ENCODE measurements at regions not wholly inside any gene's neighbourhood (a gene's known extent, or its start where the extent isn't known, plus 50 kb on each side); places are given as distances from the start of the nearest gene placed in this dataset.

DNA sequence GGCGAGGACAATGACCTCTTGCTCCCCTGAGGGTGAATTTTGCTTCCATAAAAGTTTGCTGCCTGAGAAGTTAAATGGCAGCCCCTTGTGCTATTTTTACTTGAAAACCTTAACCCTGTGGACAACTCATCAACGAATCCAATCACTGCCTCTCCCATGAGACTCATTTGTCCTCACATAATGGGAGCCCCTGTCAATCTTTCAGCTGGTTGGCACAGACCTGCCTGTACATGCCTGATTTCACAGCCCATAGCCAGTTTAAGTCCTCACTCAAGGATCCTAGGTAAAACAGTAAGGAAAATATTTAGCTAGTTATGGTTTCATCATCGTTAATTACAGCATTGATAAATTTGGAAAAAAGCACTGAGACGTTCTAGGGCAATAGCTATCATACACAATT, 207.4 kb downstream of the NHLRC3 start:
- no peak for DNase-seq

DNA sequence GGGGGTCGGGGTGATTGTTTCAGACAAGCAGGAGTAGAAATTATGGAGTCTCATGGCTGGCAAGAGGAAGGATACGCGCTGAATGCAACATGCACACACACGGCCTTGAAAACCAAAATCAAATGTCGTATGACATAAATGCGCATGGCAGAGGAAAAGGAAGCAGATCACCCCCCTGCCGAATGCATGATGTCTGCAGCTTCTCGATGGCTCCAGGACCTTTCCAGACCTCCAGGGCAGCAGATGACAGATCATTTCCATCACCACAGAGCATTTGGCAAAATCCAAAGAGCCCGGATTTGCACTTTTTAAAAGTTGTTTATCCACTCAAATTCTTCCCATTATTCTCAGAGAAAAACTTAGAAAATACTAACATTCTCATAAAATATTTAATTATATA, 211.7 kb downstream of the NHLRC3 start:
- DNase-seq, result no peak

DNA sequence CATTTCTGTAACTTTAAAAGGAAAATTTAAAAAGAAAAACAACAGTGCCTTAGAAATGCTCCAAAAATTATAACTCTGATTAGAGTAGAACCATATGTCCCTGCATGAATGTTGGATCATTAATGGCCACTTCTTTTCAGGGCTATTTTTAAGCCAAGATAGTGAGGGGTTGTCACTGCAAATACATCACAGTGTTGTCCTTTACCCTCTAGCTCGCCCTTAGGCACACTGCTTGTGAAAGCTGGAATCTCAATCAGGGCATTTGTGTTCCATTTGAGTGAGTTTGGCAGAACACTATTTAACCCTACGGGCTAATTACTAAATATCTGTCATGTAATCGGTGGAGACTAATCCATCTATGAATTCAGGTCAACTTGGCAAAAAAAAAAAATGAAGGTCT, 212.2 kb downstream of the NHLRC3 start:
- DNase-seq, result no peak

GRCh38 chr13:39251340-39251739, 213.1 kb downstream of the NHLRC3 start:
- no peak for DNase-seq

DNA sequence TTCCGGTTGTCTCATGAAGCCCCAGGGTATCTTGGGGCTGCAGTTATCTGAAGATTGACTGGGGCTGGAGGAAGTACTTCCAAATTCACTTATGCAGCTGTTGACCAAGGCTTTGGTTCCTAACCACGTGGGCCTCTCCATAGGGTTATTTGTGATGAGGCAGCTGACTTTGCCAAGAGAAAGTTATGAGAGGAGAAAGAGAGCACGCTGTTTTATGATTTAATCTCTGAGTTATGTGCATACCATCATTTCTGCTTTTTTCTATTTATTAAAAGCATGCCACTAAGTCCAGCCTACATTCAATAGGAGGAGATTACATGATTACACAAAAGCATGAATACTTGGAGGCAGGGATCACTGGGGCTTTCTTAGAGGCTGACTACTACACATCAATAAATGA, 215.5 kb downstream of the NHLRC3 start:
- DNase-seq, result no peak

DNA sequence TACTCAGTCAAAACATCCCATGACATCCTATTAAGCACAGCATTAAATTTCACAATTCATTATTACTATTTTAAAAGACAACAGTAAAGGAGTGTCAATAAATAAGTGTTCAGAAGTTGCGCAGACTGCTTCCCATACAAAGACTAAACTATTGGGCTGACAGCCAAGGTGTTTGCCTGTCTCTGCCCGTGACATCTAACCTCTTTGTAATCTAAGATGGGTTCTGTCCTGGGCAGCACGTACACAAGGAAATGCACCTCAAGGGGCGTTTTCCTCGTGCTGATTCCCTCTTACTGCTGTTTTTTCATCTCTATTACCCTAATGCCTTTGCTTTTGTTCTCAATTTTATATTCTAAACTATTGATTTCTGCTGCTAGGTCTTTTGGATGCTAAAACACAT, 216.3 kb downstream of the NHLRC3 start:
- DNase-seq, result no peak

GRCh38 chr13:39257642-39258041, 219.4 kb downstream of the NHLRC3 start:
- DNase-seq, result no peak

- no peak for DNase-seq
Observed at GRCh38 chr13:39259371-39260140, 221.3 kb downstream of the NHLRC3 start.

DNA sequence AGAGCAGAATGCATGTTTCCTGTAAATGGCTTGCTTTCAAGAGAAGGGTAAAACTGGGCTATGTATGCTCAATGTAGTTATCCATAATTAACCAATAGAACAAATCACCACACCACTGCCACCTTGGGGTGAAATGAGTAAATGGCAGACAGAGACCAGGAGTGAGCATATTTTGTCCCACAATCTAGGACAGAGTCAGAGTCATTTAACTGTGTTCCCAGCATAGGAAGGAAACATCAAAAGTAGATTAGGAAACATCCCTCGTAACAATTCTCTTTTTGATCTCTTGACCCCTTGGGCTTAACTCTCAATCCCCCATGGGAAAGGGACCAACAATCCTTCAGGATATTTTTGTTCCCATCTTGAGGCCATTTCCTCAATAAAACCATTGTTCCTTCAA, 224.8 kb downstream of the NHLRC3 start:
- peak; percentile 51 to 84 for DNase-seq

GRCh38 chr13:39263531-39263930, 225.3 kb downstream of the NHLRC3 start:
- DNase-seq, result no peak

GRCh38 chr13:39266426-39266825, 228.2 kb downstream of the NHLRC3 start:
- DNase-seq, result no peak

DNA sequence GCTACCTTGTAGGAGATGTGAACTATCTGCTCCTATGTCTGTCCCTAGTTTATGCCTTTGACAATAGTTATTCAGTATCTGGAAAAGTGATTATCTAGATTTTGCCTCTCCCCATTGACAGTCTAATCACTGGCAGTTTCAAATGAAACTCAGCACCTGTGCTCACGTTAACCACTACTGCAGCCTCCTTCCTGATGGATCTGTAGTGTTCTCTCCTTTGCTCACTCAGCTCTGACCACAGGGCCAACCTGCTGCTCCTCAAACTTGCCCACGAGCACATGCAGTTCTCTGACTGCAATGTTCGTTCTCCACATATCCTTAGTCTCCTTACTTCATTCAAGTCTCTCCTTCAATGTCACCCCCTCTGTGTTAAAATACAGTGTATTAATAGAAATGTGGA, 230.1 kb downstream of the NHLRC3 start:
- no peak for DNase-seq

DNA sequence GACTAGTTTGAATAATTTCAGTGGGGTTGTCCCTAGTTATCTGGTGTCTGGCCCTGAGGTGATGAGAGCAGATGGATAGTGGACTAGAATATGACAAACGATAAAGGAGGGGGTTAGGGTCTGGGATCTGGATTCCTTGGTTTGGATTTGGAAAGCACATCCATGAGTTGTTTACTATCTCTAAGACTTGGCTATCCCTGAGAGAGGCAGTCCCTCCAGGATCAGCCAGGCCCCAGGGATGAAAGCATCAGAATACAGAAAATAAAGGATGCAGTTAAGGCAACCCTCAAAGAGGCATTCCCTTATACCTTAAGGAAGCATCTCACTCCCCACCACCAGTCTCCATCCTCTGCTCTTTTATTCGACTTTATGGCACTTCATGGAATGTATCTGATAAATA, 230.7 kb downstream of the NHLRC3 start:
- no peak for DNase-seq

- no peak for DNase-seq
Observed at GRCh38 chr13:39269411-39269810, 231.2 kb downstream of the NHLRC3 start.

- DNase-seq, result peak; percentile 36 to 41
Observed at GRCh38 chr13:39272994-39273393, 234.7 kb downstream of the NHLRC3 start.

DNA sequence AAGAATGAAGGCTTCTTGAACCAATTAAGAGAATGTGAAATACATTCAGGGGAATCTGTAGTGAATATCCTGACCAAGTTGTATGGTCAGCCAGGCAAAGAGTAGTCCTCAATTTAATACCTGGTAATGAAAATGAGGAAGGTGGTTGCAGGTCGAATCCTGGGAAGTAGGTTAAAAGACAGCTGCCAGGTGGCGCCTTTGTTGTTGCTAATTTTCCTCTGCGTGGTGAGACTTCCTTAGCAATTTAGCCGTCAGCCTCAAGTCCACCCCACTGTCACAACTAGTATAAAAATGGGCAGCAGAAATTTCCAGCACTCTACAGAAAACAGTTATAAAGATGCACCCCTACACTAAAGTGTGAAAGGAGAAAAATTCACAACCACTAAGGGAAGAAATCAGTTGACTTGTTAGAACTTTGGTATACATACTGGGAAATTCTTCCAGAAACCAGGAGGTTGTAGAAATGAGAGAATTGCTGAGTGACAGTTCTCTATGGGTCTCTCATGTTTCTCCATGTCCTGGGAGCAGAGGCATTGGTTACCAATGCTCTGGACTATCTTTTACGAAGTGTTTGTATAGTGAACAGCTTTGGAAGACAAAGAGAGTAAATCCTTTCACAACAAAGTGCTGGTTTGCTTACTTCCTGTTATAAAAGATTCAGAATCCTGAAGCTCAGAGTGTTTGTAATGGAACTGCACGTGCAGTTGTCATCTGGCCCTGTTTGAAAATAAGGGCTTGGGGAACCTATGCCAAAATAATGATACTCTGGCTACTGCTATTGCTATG, 235.9 kb downstream of the NHLRC3 start:
- peak; percentile 48 to 87 for DNase-seq

DNA sequence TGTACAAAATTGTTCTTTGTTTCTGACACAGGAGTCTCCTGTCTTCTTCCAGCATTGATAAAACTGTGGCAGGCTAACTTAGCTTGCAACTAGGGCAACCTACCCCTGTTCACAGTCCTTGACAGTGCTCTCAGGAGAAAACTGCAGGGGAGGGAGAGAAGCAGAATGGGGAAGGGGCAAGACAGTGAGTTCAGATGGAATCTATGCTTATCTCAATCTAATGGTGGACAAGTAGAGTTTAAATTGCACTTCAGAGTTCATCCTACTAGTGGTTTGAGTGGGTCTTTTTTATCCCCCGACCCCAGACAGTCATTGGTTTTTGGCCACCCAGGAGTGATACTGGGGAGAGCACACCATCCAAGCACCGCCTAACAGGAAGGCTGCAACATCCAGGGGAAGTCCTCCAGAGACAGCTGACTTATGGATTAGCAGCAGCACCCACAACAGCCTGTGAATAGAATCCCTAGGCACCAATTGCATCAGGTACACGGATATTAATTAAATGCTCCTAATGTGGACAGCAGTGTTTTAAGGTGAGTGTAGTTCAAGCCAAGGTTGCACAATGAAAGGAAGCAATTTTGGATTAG, 236.6 kb downstream of the NHLRC3 start:
- DNase-seq, result no peak

DNA sequence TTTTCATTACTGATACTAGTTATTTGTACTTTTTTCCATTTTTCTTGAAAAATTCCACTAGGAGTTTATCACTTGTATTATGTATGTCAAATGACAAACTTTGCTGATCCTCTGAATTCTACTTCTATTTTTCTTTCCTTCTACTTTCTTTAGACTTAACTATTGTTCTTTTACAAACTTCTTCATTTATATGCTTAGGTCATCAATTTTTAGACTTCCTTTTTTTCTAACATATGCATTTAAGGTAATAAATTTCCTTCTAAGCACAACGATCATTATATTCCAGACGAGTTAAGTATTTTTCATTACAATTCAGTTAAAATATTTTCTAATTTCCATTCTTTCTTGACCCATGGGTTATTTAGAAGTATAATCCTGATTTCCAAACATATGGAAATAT, 240.8 kb downstream of the NHLRC3 start:
- DNase-seq, result no peak

DNA sequence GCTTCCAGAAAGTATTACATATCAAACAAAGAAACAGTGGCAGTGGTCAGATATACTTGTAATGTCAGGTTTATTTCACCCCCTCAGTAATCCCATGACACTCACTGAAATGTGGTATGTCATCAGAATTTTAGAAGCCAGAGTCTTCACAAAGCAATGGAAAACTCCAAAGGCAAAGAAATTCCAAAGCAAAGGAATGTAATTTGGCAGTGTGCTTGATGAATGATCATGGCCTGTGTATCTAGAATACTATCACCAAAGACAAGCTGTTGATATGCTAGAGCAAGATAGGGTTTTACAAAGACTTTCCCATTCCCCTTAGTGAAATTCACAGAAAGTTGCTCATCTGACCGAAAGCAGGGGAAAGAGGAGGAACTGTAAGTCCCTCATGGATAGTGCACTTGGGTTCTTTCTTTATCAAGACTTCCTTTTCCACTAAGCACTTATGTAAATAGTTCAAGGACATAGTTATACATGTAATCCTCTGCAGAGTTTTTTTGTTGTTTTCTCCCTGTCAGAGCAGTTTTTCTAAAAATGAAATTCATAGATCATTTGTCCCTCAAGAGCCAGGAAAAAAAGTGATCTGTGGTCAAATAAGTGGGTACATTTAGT, 243.4 kb downstream of the NHLRC3 start:
- DNase-seq, result no peak

GRCh38 chr13:39282400-39282972, 244.2 kb downstream of the NHLRC3 start:
- peak in 1 of 2 experiments; percentile 16 for DNase-seq

DNA sequence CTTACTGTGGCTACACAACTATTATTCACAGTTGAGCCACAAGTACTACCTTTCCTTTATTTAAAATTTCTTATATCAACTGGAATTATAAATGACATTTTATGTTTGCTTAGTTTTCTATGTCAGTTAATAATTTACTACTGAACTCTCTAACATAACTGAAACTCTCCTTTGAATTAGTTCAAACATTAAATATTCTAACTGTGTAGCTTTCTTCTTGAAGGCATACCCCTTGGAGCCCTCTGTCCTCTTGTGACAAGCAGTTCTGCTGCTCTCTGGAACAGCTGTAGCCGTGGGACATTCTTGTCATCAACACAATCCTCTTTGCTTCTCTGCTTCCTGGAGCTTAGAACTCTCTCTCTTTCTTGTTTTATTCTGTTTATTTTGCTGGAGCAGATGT, 244.8 kb downstream of the NHLRC3 start:
- DNase-seq, result peak; percentile 19 to 36

DNA sequence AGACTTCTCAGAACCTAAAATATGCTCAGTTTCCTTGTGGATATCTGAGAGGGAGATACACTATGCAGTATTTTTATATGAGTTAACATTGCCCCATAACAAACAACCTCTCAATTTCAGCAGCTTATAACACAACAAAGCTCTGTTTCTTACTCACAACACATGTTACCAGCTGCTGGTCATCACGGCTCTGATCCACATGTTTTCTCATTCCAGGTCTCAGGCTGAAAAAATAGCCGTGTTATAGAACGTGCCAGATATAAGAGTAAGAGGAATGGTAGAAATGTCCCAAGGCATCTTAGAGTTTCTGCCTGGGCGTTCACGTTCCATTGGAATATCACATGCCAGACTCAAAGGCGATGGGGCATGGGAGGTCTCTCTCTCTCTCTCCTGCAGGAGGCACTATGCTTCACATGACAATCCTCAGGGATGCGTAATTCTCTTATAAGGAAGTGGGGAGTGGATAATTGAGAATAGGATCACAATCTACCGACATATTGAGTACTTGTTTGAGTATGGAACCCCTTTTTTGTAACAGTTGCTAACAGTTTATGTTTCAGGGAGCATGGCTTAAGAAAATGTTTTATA, 246.6 kb downstream of the NHLRC3 start:
- DNase-seq, result peak in 1 of 2 experiments; percentile 8
